ENCODE measurements at regions not wholly inside any gene's neighbourhood (a gene's known extent, or its start where the extent isn't known, plus 50 kb on each side); places are given as distances from the start of the nearest gene placed in this dataset.

GRCh38 chr4:101464596-101464995, 117.3 kb upstream of the PPP3CA start (continued):
- TF ChIP-seq USF2 (CRISPR knock-in tag; IDR thresholded peaks at IDR 0.05) = no peak
- TF ChIP-seq PRRX2 (CRISPR knock-in tag; IDR thresholded peaks at IDR 0.05) = no peak
- no peak for TF ChIP-seq FOXK1 (CRISPR knock-in tag; IDR thresholded peaks at IDR 0.05)
- no peak for TF ChIP-seq ZNF281 (CRISPR knock-in tag; IDR thresholded peaks at IDR 0.05)

- no peak for ATAC-seq
- peaks cover 4% of the 10 kb centered on the region for H3K36me3 Mint-ChIP-seq
- ChIA-PET POLR2A (no interaction called here), CTCF (no interaction called here)
- no peaks in the 10 kb centered on the region for H3K4me1 Mint-ChIP-seq
- no peak overlapping the region for H3K4me3 Mint-ChIP-seq
- no peak for TF ChIP-seq ZBTB21 (CRISPR knock-in tag; IDR thresholded peaks at IDR 0.05; ENCODE audit: borderline replicate concordance)
- no peak for TF ChIP-seq GTF2I (CRISPR knock-in tag; conservative IDR thresholded peaks at IDR 0.05)
- TF ChIP-seq GRHL2 (CRISPR knock-in tag; IDR thresholded peaks at IDR 0.05; ENCODE audit: insufficient replicate concordance, severe bottlenecking) = no peak
- no peak for TF ChIP-seq FOXP1 (CRISPR knock-in tag; IDR thresholded peaks at IDR 0.05; ENCODE audit: borderline replicate concordance)
- no peak for TF ChIP-seq ZNF425 (CRISPR knock-in tag; conservative IDR thresholded peaks at IDR 0.05)
- no peak for TF ChIP-seq HMGXB4 (CRISPR knock-in tag; IDR thresholded peaks at IDR 0.05)
- no peak for TF ChIP-seq ZNF281 (CRISPR knock-in tag; IDR thresholded peaks at IDR 0.05)
- TF ChIP-seq E2F4 (CRISPR knock-in tag; IDR thresholded peaks at IDR 0.05; ENCODE audit: borderline replicate concordance, low read depth) = no peak
- no peak for TF ChIP-seq KAT7 (CRISPR knock-in tag; IDR thresholded peaks at IDR 0.05; ENCODE audit: borderline replicate concordance)
- H3K27ac Mint-ChIP-seq = no peak overlapping the region
- no peaks in the 10 kb centered on the region for H3K27me3 Mint-ChIP-seq (ENCODE audit: low read depth)
- peaks cover 31% of the 10 kb centered on the region for H3K9me3 Mint-ChIP-seq
- no peak for DNase-seq (ENCODE audit: low spot score)
These were observed 111.6 kb upstream of the PPP3CA start for GRCh38 chr4:101458914-101459313.
